ENCODE measurements at regions not wholly inside any gene's neighbourhood (a gene's known extent, or its start where the extent isn't known, plus 50 kb on each side); places are given as distances from the start of the nearest gene placed in this dataset.
"Not testable (repeated sequence)": the region's sequence is repeated elsewhere in the genome, so short reads cannot be mapped to it uniquely, and the experiment has no call there.

GRCh38 chr4:125794989-125795388 is 480.2 kb downstream of the FAT4 start:
- Histone ChIP-seq H3K9me3 (ENCODE audit: control extremely low read depth in 1 of 5, control insufficient read depth in 4 of 5, insufficient read depth in 2 of 5, low read depth in 1 of 5, low read length in 4 of 5) (no peaks in the 10 kb centered on the region), H3K4me3 (ENCODE audit: control insufficient read depth in 1 of 7, extremely low read depth in 1 of 7, insufficient read depth in 4 of 7, low read depth in 2 of 7, low read length in 6 of 7) (no peak overlapping the region), H3K4me1 (ENCODE audit: control extremely low read depth in 1 of 4, control insufficient read depth in 4 of 4, insufficient read depth in 4 of 4, low read length in 3 of 4) (no peaks in the 10 kb centered on the region), H3K27ac (ENCODE audit: insufficient read depth in 1 of 2, low read depth in 1 of 2, low read length in 2 of 2, poor library complexity in 1 of 2, severe bottlenecking in 2 of 2) (no peak overlapping the region), H3K36me3 (ENCODE audit: control insufficient read depth in 4 of 4, insufficient read depth in 4 of 4, low read length in 3 of 4) (no peaks in the 10 kb centered on the region), H3K27me3 (replicated peaks in 2 of 5; ENCODE audit: control insufficient read depth in 4 of 5, insufficient read depth in 5 of 5, low read length in 4 of 5) (no peaks in the 10 kb centered on the region)
- ChIA-PET CTCF (interaction anchor here (0.6 kb wide), 1 partner anchor 92 kb away, joined by 3 read pairs; no protein-coding TSS in a partner anchor), POLR2A (no interaction called here)
- DNase-seq, result no peak
- no CpG with 5 or more reads among the region's 1 CpG for WGBS (ENCODE audit: insufficient coverage)

GRCh38 chr4:125796138-125796537 is 481.4 kb downstream of the FAT4 start:
- CTCF ChIA-PET, result no interaction called here
- WGBS (ENCODE audit: insufficient coverage), result no CpG with 5 or more reads among the region's 2 CpGs

GRCh38 chr4:125797621-125798020 is 482.9 kb downstream of the FAT4 start:
- CTCF ChIA-PET; H3K4me3 ChIP-seq (ENCODE audit: control insufficient read depth in 1 of 7, extremely low read depth in 1 of 7, insufficient read depth in 4 of 7, low read depth in 2 of 7, low read length in 6 of 7); H3K9me3 ChIP-seq (ENCODE audit: control extremely low read depth in 1 of 5, control insufficient read depth in 4 of 5, insufficient read depth in 2 of 5, low read depth in 1 of 5, low read length in 4 of 5); H3K36me3 ChIP-seq (ENCODE audit: control insufficient read depth in 4 of 4, insufficient read depth in 4 of 4, low read length in 3 of 4); H3K4me1 ChIP-seq (ENCODE audit: control extremely low read depth in 1 of 4, control insufficient read depth in 4 of 4, insufficient read depth in 4 of 4, low read length in 3 of 4); H3K27ac ChIP-seq (ENCODE audit: insufficient read depth in 1 of 2, low read depth in 1 of 2, low read length in 2 of 2, poor library complexity in 1 of 2, severe bottlenecking in 2 of 2); H3K27me3 ChIP-seq (replicated peaks in 2 of 5; ENCODE audit: control insufficient read depth in 4 of 5, insufficient read depth in 5 of 5, low read length in 4 of 5); POLR2A ChIA-PET; DNase-seq: not testable (repeated sequence)
- WGBS (ENCODE audit: insufficient coverage), result 100% methylated on average over 2 of the region's 4 CpGs

More at GRCh38 chr4:125796138-125796537, 481.4 kb downstream of the FAT4 start:
- Histone ChIP-seq H3K9me3 (ENCODE audit: control extremely low read depth in 1 of 5, control insufficient read depth in 4 of 5, insufficient read depth in 2 of 5, low read depth in 1 of 5, low read length in 4 of 5) (no peaks in the 10 kb centered on the region), H3K4me3 (ENCODE audit: control insufficient read depth in 1 of 7, extremely low read depth in 1 of 7, insufficient read depth in 4 of 7, low read depth in 2 of 7, low read length in 6 of 7) (no peak overlapping the region), H3K27me3 (replicated peaks in 2 of 5; ENCODE audit: control insufficient read depth in 4 of 5, insufficient read depth in 5 of 5, low read length in 4 of 5) (no peaks in the 10 kb centered on the region), H3K36me3 (ENCODE audit: control insufficient read depth in 4 of 4, insufficient read depth in 4 of 4, low read length in 3 of 4) (no peaks in the 10 kb centered on the region), H3K4me1 (ENCODE audit: control extremely low read depth in 1 of 4, control insufficient read depth in 4 of 4, insufficient read depth in 4 of 4, low read length in 3 of 4) (no peaks in the 10 kb centered on the region), H3K27ac (ENCODE audit: insufficient read depth in 1 of 2, low read depth in 1 of 2, low read length in 2 of 2, poor library complexity in 1 of 2, severe bottlenecking in 2 of 2) (no peak overlapping the region)
- DNase-seq, result no peak
- POLR2A ChIA-PET, result no interaction called here

- WGBS (ENCODE audit: insufficient coverage), result 100% methylated on average over 2 of the region's 4 CpGs
- Histone ChIP-seq H3K4me1 (ENCODE audit: control extremely low read depth in 1 of 4, control insufficient read depth in 4 of 4, insufficient read depth in 4 of 4, low read length in 3 of 4) (peaks cover 0 to 1% (median 0%) of the 10 kb centered on the region in 4 experiments), H3K9me3 (ENCODE audit: control extremely low read depth in 1 of 5, control insufficient read depth in 4 of 5, insufficient read depth in 2 of 5, low read depth in 1 of 5, low read length in 4 of 5) (no peaks in the 10 kb centered on the region), H3K27me3 (replicated peaks in 2 of 5; ENCODE audit: control insufficient read depth in 4 of 5, insufficient read depth in 5 of 5, low read length in 4 of 5) (no peaks in the 10 kb centered on the region), H3K4me3 (ENCODE audit: control insufficient read depth in 1 of 7, extremely low read depth in 1 of 7, insufficient read depth in 4 of 7, low read depth in 2 of 7, low read length in 6 of 7) (no peak overlapping the region), H3K27ac (ENCODE audit: insufficient read depth in 1 of 2, low read depth in 1 of 2, low read length in 2 of 2, poor library complexity in 1 of 2, severe bottlenecking in 2 of 2) (no peak overlapping the region), H3K36me3 (ENCODE audit: control insufficient read depth in 4 of 4, insufficient read depth in 4 of 4, low read length in 3 of 4) (no peaks in the 10 kb centered on the region)
- POLR2A ChIA-PET, result no interaction called here
- CTCF ChIA-PET, result no interaction called here
- no peak for DNase-seq
Observed at GRCh38 chr4:125801373-125801772, 486.6 kb downstream of the FAT4 start.

GRCh38 chr4:125801924-125802323 is 487.2 kb downstream of the FAT4 start:
- POLR2A ChIA-PET, result no interaction called here
- peak in 2 of 3 donors; percentile 34 to 49 for DNase-seq
- no peaks in the 10 kb centered on the region for H3K36me3 ChIP-seq (ENCODE audit: control insufficient read depth in 4 of 4, insufficient read depth in 4 of 4, low read length in 3 of 4)
- no peaks in the 10 kb centered on the region for H3K9me3 ChIP-seq (ENCODE audit: control extremely low read depth in 1 of 5, control insufficient read depth in 4 of 5, insufficient read depth in 2 of 5, low read depth in 1 of 5, low read length in 4 of 5)
- CTCF ChIA-PET, result no interaction called here
- H3K4me1 ChIP-seq (ENCODE audit: control extremely low read depth in 1 of 4, control insufficient read depth in 4 of 4, insufficient read depth in 4 of 4, low read length in 3 of 4), result peaks cover 0 to 1% (median 0%) of the 10 kb centered on the region in 4 experiments
- H3K27ac ChIP-seq (ENCODE audit: insufficient read depth in 1 of 2, low read depth in 1 of 2, low read length in 2 of 2, poor library complexity in 1 of 2, severe bottlenecking in 2 of 2), result no peak overlapping the region
- WGBS (ENCODE audit: insufficient coverage), result no CpG with 5 or more reads among the region's 1 CpG
- H3K27me3 ChIP-seq (replicated peaks in 2 of 5; ENCODE audit: control insufficient read depth in 4 of 5, insufficient read depth in 5 of 5, low read length in 4 of 5), result no peaks in the 10 kb centered on the region
- H3K4me3 ChIP-seq (ENCODE audit: control insufficient read depth in 1 of 7, extremely low read depth in 1 of 7, insufficient read depth in 4 of 7, low read depth in 2 of 7, low read length in 6 of 7), result no peak overlapping the region

GRCh38 chr4:125808022-125808421 is 493.3 kb downstream of the FAT4 start:
- DNase-seq, result no peak
- no CpG with 5 or more reads among the region's 3 CpGs for WGBS (ENCODE audit: insufficient coverage)
- H3K4me1 ChIP-seq (ENCODE audit: control extremely low read depth in 1 of 4, control insufficient read depth in 4 of 4, insufficient read depth in 4 of 4, low read length in 3 of 4), result no peaks in the 10 kb centered on the region
- no peak overlapping the region for H3K27ac ChIP-seq (ENCODE audit: insufficient read depth in 1 of 2, low read depth in 1 of 2, low read length in 2 of 2, poor library complexity in 1 of 2, severe bottlenecking in 2 of 2)
- ChIA-PET POLR2A (no interaction called here), CTCF (no interaction called here)
- no peaks in the 10 kb centered on the region for H3K27me3 ChIP-seq (replicated peaks in 2 of 5; ENCODE audit: control insufficient read depth in 4 of 5, insufficient read depth in 5 of 5, low read length in 4 of 5)
- no peaks in the 10 kb centered on the region for H3K9me3 ChIP-seq (ENCODE audit: control extremely low read depth in 1 of 5, control insufficient read depth in 4 of 5, insufficient read depth in 2 of 5, low read depth in 1 of 5, low read length in 4 of 5)
- H3K4me3 ChIP-seq (ENCODE audit: control insufficient read depth in 1 of 7, extremely low read depth in 1 of 7, insufficient read depth in 4 of 7, low read depth in 2 of 7, low read length in 6 of 7), result no peak overlapping the region
- no peaks in the 10 kb centered on the region for H3K36me3 ChIP-seq (ENCODE audit: control insufficient read depth in 4 of 4, insufficient read depth in 4 of 4, low read length in 3 of 4)

GRCh38 chr4:125808570-125808969 is 493.8 kb downstream of the FAT4 start:
- H3K9me3 ChIP-seq (ENCODE audit: control extremely low read depth in 1 of 5, control insufficient read depth in 4 of 5, insufficient read depth in 2 of 5, low read depth in 1 of 5, low read length in 4 of 5), result no peaks in the 10 kb centered on the region
- WGBS (ENCODE audit: insufficient coverage), result no CpG with 5 or more reads among the region's 1 CpG
- no peaks in the 10 kb centered on the region for H3K27me3 ChIP-seq (replicated peaks in 2 of 5; ENCODE audit: control insufficient read depth in 4 of 5, insufficient read depth in 5 of 5, low read length in 4 of 5)
- CTCF ChIA-PET, result interaction anchor here (0.9 kb wide), 1 partner anchor 46 kb away, joined by 3 read pairs; no protein-coding TSS in a partner anchor
- no peak for DNase-seq
- no peaks in the 10 kb centered on the region for H3K4me1 ChIP-seq (ENCODE audit: control extremely low read depth in 1 of 4, control insufficient read depth in 4 of 4, insufficient read depth in 4 of 4, low read length in 3 of 4)
- no peaks in the 10 kb centered on the region for H3K36me3 ChIP-seq (ENCODE audit: control insufficient read depth in 4 of 4, insufficient read depth in 4 of 4, low read length in 3 of 4)
- H3K4me3 ChIP-seq (ENCODE audit: control insufficient read depth in 1 of 7, extremely low read depth in 1 of 7, insufficient read depth in 4 of 7, low read depth in 2 of 7, low read length in 6 of 7), result no peak overlapping the region
- POLR2A ChIA-PET, result no interaction called here
- no peak overlapping the region for H3K27ac ChIP-seq (ENCODE audit: insufficient read depth in 1 of 2, low read depth in 1 of 2, low read length in 2 of 2, poor library complexity in 1 of 2, severe bottlenecking in 2 of 2)
